ENCODE measurements at regions not wholly inside any gene's neighbourhood (a gene's known extent, or its start where the extent isn't known, plus 50 kb on each side); places are given as distances from the start of the nearest gene placed in this dataset.

GRCh38 chr6:10331334-10331968, 83.4 kb downstream of the TFAP2A start:
- DNase-seq (no peak), ATAC-seq (no peak)
- TF ChIP-seq CTCF (IDR thresholded peaks at IDR 0.05) = no peak
- Histone ChIP-seq H3K27me3 (peaks cover 0 to 6% (median 0%) of the 10 kb centered on the region in 7 donors), H3K4me1 (no peaks in the 10 kb centered on the region), H3K27ac (no peak overlapping the region), H3K9me3 (no peaks in the 10 kb centered on the region), H3K36me3 (no peaks in the 10 kb centered on the region), H3K4me3 (no peak overlapping the region)
- 56 to 58% methylated on average over 8 of the region's 8 CpGs for WGBS, 2 donors
- intact Hi-C loops (cut with DNase I) = no loop called here

DNA sequence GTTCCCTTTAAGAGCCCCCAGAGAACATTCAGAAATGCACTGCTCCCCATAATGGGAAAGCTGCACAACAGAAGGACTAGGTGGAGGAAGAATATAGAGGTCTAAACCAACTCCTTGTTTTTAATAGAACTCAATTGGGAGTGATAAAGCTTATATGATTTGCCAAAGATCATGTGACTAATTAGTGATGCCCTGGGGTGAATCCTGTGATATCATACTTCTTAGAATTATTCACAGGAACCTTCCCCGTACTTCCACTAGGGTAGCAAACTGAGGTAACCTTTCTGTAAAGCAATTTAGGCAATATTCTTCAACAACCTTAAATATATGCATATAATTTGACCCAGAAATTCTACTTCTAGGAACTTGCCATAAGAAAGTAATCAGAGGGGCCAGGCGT, 84.4 kb downstream of the TFAP2A start:
- intact Hi-C loops (cut with DNase I) = no loop called here
- Histone ChIP-seq H3K9me3 (no peaks in the 10 kb centered on the region), H3K27me3 (peaks cover 0 to 6% (median 0%) of the 10 kb centered on the region in 7 donors), H3K4me1 (no peaks in the 10 kb centered on the region), H3K4me3 (no peak overlapping the region), H3K36me3 (no peaks in the 10 kb centered on the region), H3K27ac (no peak overlapping the region)
- TF ChIP-seq CTCF (IDR thresholded peaks at IDR 0.05) = no peak
- 72 to 77% methylated on average over 2 of the region's 2 CpGs for WGBS, 2 donors
- ATAC-seq (no peak), DNase-seq (no peak)

GRCh38 chr6:10323018-10323417, 91.9 kb downstream of the TFAP2A start:
- TF ChIP-seq CTCF (IDR thresholded peaks at IDR 0.05) = no peak
- H3K27ac ChIP-seq = no peak overlapping the region
- ATAC-seq (no peak), DNase-seq (no peak)
- H3K4me3 ChIP-seq = no peak overlapping the region
- intact Hi-C loops (cut with DNase I) = no loop called here
- H3K36me3 ChIP-seq = no peaks in the 10 kb centered on the region
- WGBS, 2 donors = 90 to 97% methylated on average over 2 of the region's 2 CpGs
- no peaks in the 10 kb centered on the region for H3K9me3 ChIP-seq
- peaks cover 0 to 13% (median 3%) of the 10 kb centered on the region in 7 donors for H3K27me3 ChIP-seq
- H3K4me1 ChIP-seq = no peaks in the 10 kb centered on the region

DNA sequence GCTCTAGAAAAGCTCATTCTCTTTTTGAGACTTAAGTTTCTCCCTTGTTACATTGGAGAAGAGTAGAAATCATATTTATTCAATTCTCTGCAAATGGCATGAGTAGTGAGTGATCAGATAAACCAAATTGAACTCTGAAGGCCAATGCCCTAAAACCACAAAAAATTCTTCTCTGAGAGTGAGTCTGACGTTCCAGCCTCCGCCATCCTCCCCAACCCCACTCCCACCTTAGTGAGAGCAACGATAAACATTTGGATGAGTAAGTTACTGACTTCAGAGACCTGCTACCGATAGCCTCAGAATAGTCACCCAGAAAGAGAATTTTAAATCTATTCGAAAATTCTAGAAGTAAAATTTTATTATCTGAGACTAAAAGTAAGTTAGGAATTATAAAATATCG, 94.6 kb downstream of the TFAP2A start:
- H3K9me3 ChIP-seq = no peaks in the 10 kb centered on the region
- no peak overlapping the region for H3K4me3 ChIP-seq
- ATAC-seq (no peak), DNase-seq (no peak)
- TF ChIP-seq CTCF (IDR thresholded peaks at IDR 0.05) = no peak
- WGBS, 2 donors = 76 to 79% methylated on average over 6 of the region's 6 CpGs
- no peaks in the 10 kb centered on the region for H3K36me3 ChIP-seq
- intact Hi-C loops (cut with DNase I) = no loop called here
- H3K27me3 ChIP-seq = peaks cover 0 to 23% (median 3%) of the 10 kb centered on the region in 7 donors
- no peaks in the 10 kb centered on the region for H3K4me1 ChIP-seq
- no peak overlapping the region for H3K27ac ChIP-seq
